Osteoblast (primary cell): ENCODE measurements at regions not wholly inside any gene's neighbourhood (a gene's known extent, or its start where the extent isn't known, plus 50 kb on each side); places are given as distances from the start of the nearest gene placed in this dataset.

Source experiments
- DNase-seq: peaks from one replicate; pipeline ENCODE4 v3.0.0; 2011; ENCODE audit warnings: low spot score, mixed read lengths; ENCODE audit not compliant: insufficient read length; ENCODE audit errors: missing footprints
- H2AFZ ChIP-seq: 2 replicates; pipeline ENCODE4 v1.6.0; 2011; ENCODE audit warnings: mild to moderate bottlenecking, low read length
- H3K27ac ChIP-seq: 2 replicates; pipeline ENCODE4 v1.5.1; 2011; ENCODE audit warnings: mild to moderate bottlenecking, low read depth, low read length, moderate library complexity
- H3K27me3 ChIP-seq: 2 replicates; pipeline ENCODE4 v1.6.0; 2012; ENCODE audit warnings: mild to moderate bottlenecking, control low read depth, inconsistent platforms, low read length, moderate library complexity; ENCODE audit not compliant: insufficient read depth
- H3K36me3 ChIP-seq: 2 replicates; pipeline ENCODE4 v1.5.1; 2011; ENCODE audit warnings: mild to moderate bottlenecking, low read length, control low read depth, moderate library complexity; ENCODE audit not compliant: insufficient read depth
- H3K4me1 ChIP-seq: 2 replicates; pipeline ENCODE4 v1.5.1; 2011; ENCODE audit warnings: mild to moderate bottlenecking, low read length, control low read depth, moderate library complexity; ENCODE audit not compliant: insufficient read depth
- H3K4me2 ChIP-seq: 2 replicates; pipeline ENCODE4 v1.6.0; 2011; ENCODE audit warnings: mild to moderate bottlenecking, low read length; ENCODE audit not compliant: insufficient read depth
- H3K4me3 ChIP-seq: fragments of 200-600 bp; sonication (generic); 3 replicates; pipeline ENCODE4 v1.5.1; 2012; ENCODE audit warnings: mild to moderate bottlenecking, low read length, inconsistent platforms; ENCODE audit not compliant: insufficient read depth
- H3K79me2 ChIP-seq: 2 replicates; pipeline ENCODE4 v1.6.0; 2012; ENCODE audit warnings: mild to moderate bottlenecking, low read length, control low read depth, inconsistent platforms; ENCODE audit not compliant: insufficient read depth
- H3K9me3 ChIP-seq: 2 replicates; pipeline ENCODE4 v1.5.1; 2011; ENCODE audit warnings: low read depth, low read length, control low read depth
- H4K20me1 ChIP-seq: 2 replicates; pipeline ENCODE4 v1.6.0; 2012; ENCODE audit warnings: mild to moderate bottlenecking, low read length, control low read depth; ENCODE audit not compliant: insufficient read depth
- TF ChIP-seq, protein P1 (sequence below): IDR thresholded peaks from 2 replicates; pipeline ENCODE4 v1.5.1; 2011; ENCODE audit warnings: mild to moderate bottlenecking, low read depth, low read length, moderate library complexity; ENCODE audit errors: extremely low read depth

DNA sequence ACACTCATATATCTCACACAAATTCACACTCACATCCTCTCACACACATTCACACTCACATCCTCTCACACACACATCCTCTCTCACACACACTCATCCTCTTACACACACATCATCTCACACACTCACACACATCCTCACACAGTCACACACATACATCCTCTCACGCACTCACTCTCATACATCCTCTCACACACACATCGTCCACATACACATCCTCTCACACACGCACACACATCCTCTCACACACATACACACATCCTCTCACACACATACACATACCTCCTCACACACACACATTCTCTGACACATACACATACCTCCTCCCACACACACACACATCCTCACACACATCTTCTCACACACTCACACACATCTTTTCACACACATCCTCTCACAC, 129.1 kb upstream of the SLC30A5 start:
- TF ChIP-seq, protein P1, sequence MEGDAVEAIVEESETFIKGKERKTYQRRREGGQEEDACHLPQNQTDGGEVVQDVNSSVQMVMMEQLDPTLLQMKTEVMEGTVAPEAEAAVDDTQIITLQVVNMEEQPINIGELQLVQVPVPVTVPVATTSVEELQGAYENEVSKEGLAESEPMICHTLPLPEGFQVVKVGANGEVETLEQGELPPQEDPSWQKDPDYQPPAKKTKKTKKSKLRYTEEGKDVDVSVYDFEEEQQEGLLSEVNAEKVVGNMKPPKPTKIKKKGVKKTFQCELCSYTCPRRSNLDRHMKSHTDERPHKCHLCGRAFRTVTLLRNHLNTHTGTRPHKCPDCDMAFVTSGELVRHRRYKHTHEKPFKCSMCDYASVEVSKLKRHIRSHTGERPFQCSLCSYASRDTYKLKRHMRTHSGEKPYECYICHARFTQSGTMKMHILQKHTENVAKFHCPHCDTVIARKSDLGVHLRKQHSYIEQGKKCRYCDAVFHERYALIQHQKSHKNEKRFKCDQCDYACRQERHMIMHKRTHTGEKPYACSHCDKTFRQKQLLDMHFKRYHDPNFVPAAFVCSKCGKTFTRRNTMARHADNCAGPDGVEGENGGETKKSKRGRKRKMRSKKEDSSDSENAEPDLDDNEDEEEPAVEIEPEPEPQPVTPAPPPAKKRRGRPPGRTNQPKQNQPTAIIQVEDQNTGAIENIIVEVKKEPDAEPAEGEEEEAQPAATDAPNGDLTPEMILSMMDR, result no peak
- no peak overlapping the region for H3K4me2 ChIP-seq
- no peaks in the 10 kb centered on the region for H3K9me3 ChIP-seq
- H3K27ac ChIP-seq, result no peak overlapping the region
- no peak overlapping the region for H2AFZ ChIP-seq
- no peaks in the 10 kb centered on the region for H3K36me3 ChIP-seq
- no peaks in the 10 kb centered on the region for H3K4me1 ChIP-seq
- H3K27me3 ChIP-seq, result peaks cover 3% of the 10 kb centered on the region
- no peaks in the 10 kb centered on the region for H3K79me2 ChIP-seq
- no peak for DNase-seq
- no peak overlapping the region for H3K4me3 ChIP-seq
- no peaks in the 10 kb centered on the region for H4K20me1 ChIP-seq

- TF ChIP-seq, protein P1, result no peak
- H3K79me2 ChIP-seq, result no peaks in the 10 kb centered on the region
- no peaks in the 10 kb centered on the region for H3K4me1 ChIP-seq
- peaks cover 11% of the 10 kb centered on the region for H3K27me3 ChIP-seq
- no peak overlapping the region for H3K4me2 ChIP-seq
- no peak overlapping the region for H3K4me3 ChIP-seq
- H3K27ac ChIP-seq, result no peak overlapping the region
- H3K36me3 ChIP-seq, result no peaks in the 10 kb centered on the region
- DNase-seq, result no peak
- no peaks in the 10 kb centered on the region for H4K20me1 ChIP-seq
- no peak overlapping the region for H2AFZ ChIP-seq
- H3K9me3 ChIP-seq, result no peaks in the 10 kb centered on the region
Measured at GRCh38 chr5:68965926-68966325, 127.9 kb upstream of the SLC30A5 start.

DNA sequence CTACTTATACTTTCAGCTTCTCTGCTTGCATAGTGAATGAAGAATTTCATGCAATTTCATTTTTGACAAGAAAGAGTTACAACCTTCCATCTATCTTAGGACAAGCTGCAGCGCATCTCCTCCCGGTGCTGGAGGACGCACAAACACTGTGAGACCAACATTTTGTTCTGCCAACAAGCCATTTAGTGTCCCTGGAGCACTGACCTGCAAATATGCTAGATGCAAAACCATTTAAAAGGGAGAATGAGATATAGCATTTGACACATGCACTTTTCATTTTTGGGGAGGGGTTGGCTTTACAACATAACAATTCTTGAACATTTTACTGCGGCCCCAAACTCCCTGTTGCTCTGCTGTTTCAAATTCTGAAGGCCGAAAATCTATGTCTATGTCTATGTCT, 127.2 kb upstream of the SLC30A5 start:
- H3K36me3 ChIP-seq, result no peaks in the 10 kb centered on the region
- no peaks in the 10 kb centered on the region for H3K4me1 ChIP-seq
- no peak for DNase-seq
- no peak overlapping the region for H3K4me3 ChIP-seq
- H2AFZ ChIP-seq, result no peak overlapping the region
- TF ChIP-seq, protein P1, result no peak
- H3K79me2 ChIP-seq, result no peaks in the 10 kb centered on the region
- H3K4me2 ChIP-seq, result no peak overlapping the region
- no peaks in the 10 kb centered on the region for H4K20me1 ChIP-seq
- H3K27ac ChIP-seq, result no peak overlapping the region
- no peaks in the 10 kb centered on the region for H3K9me3 ChIP-seq
- peaks cover 14% of the 10 kb centered on the region for H3K27me3 ChIP-seq

DNA sequence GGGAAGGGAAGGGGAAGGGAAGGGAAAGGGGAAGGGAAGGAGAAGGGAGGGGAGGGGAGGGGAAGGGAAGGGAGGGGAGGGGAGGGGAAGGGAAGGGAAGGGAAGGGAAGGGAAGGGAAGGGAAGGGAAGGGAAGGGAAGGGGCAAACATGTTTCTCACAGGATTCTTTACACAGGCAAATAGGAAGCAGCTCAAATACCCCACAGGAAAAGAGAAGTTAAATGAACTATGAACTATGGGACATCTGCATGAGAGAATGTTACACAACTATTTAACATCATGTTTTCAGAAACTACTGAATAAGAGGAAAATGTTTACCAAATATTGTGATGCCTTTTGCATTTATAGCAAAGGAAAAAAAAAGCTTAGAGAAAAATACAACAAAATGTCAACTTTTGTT, 125.4 kb upstream of the SLC30A5 start:
- Histone ChIP-seq H3K9me3 (no peaks in the 10 kb centered on the region), H3K4me3 (no peak overlapping the region), H3K27me3 (peaks cover 20% of the 10 kb centered on the region), H3K4me2 (no peak overlapping the region), H3K79me2 (no peaks in the 10 kb centered on the region), H3K4me1 (no peaks in the 10 kb centered on the region), H2AFZ (no peak overlapping the region), H3K36me3 (no peaks in the 10 kb centered on the region), H3K27ac (no peak overlapping the region), H4K20me1 (no peaks in the 10 kb centered on the region)
- TF ChIP-seq, protein P1, result no peak
- DNase-seq, result no peak
